H1 (cell line): ENCODE measurements at regions not wholly inside any gene's neighbourhood (a gene's known extent, or its start where the extent isn't known, plus 50 kb on each side); places are given as distances from the start of the nearest gene placed in this dataset.

Experiments used
- CBX8 ChIP-seq: fragments of 300-800, 300-1000 bp; sonication (generic); IDR thresholded peaks from 2 replicates; pipeline ENCODE4 v1.7.1; 2016; ENCODE audit warnings: low read depth, low read length, borderline replicate concordance
- CTBP2 ChIP-seq: IDR thresholded peaks from 2 replicates; pipeline ENCODE4 v1.7.0; 2011; ENCODE audit warnings: borderline replicate concordance, mild to moderate bottlenecking, moderate library complexity, mixed read lengths, low read length; ENCODE audit not compliant: insufficient read depth, insufficient read length
- JUN ChIP-seq: IDR thresholded peaks from 2 replicates; pipeline ENCODE4 v1.6.1; 2011; ENCODE audit warnings: low read depth, mild to moderate bottlenecking, improper control_type of control experiment, low read length
- TEAD4 ChIP-seq: IDR thresholded peaks from 2 replicates; pipeline ENCODE4 v1.6.1; 2012; ENCODE audit warnings: low read depth, low read length, inconsistent platforms, mixed read lengths
- YY1 ChIP-seq: IDR thresholded peaks from 2 replicates; pipeline ENCODE4 v1.6.1; 2011; ENCODE audit warnings: low read depth, mild to moderate bottlenecking, low read length

- TF ChIP-seq YY1 (no peak), TEAD4 (no peak), CBX8 (no peak), CTBP2 (no peak), JUN (no peak)
These were observed 192.5 kb upstream of the HSFY2 start (continued) for GRCh38 chrY:18966001-18966400.
